ENCODE measurements at regions not wholly inside any gene's neighbourhood (a gene's known extent, or its start where the extent isn't known, plus 50 kb on each side); places are given as distances from the start of the nearest gene placed in this dataset.

GRCh38 chr20:22740829-22741228 lies 156.5 kb upstream of the FOXA2 start:
- no peak for DNase-seq

- DNase-seq = no peak
Observed at GRCh38 chr20:22744341-22745193, 160.2 kb upstream of the FOXA2 start.

GRCh38 chr20:22745194-22745500 lies 160.8 kb upstream of the FOXA2 start:
- DNase-seq = no peak

- no peak for DNase-seq
Observed at GRCh38 chr20:22746957-22747356, 162.6 kb upstream of the FOXA2 start.

GRCh38 chr20:22752324-22752723 lies 168.0 kb upstream of the FOXA2 start:
- DNase-seq = no peak

GRCh38 chr20:22757424-22758183 lies 173.2 kb upstream of the FOXA2 start:
- no peak for DNase-seq

GRCh38 chr20:22758815-22759214 lies 174.4 kb upstream of the FOXA2 start:
- no peak for DNase-seq

GRCh38 chr20:22762576-22763256 lies 178.3 kb upstream of the FOXA2 start:
- no peak for DNase-seq

GRCh38 chr20:22763257-22763906 lies 179.0 kb upstream of the FOXA2 start:
- DNase-seq = peak; percentile 41

GRCh38 chr20:22768266-22769178 lies 184.2 kb upstream of the FOXA2 start:
- peak; percentile 26 for DNase-seq

- no peak for DNase-seq
Observed at GRCh38 chr20:22770241-22770800, 185.9 kb upstream of the FOXA2 start.

- no peak for DNase-seq
Observed at GRCh38 chr20:22771706-22772105, 187.3 kb upstream of the FOXA2 start.

- no peak for DNase-seq
Observed at GRCh38 chr20:22773344-22773743, 189.0 kb upstream of the FOXA2 start.

- no peak for DNase-seq
Observed at GRCh38 chr20:22775256-22775655, 190.9 kb upstream of the FOXA2 start.

GRCh38 chr20:22775671-22776139 lies 191.3 kb upstream of the FOXA2 start:
- peak; percentile 44 for DNase-seq

GRCh38 chr20:22776369-22776768 lies 192.0 kb upstream of the FOXA2 start:
- no peak for DNase-seq

- no peak for DNase-seq
Observed at GRCh38 chr20:22779878-22780277, 195.5 kb upstream of the FOXA2 start.

GRCh38 chr20:22781869-22782268 lies 197.5 kb upstream of the FOXA2 start:
- no peak for DNase-seq

- no peak for DNase-seq
Observed at GRCh38 chr20:22789676-22790075, 205.3 kb upstream of the FOXA2 start.

- no peak for DNase-seq
Observed at GRCh38 chr20:22791396-22791795, 207.0 kb upstream of the FOXA2 start.

- DNase-seq = no peak
Observed at GRCh38 chr20:22791877-22792525, 207.6 kb upstream of the FOXA2 start.

All from fibroblast of skin of abdomen (primary cell).